DOHH2 (cell line): ENCODE measurements at regions not wholly inside any gene's neighbourhood (a gene's known extent, or its start where the extent isn't known, plus 50 kb on each side); places are given as distances from the start of the nearest gene placed in this dataset.

Source experiments
- H3F3A ChIP-seq: fragments of 200-600 bp; sonication (generic), shearing (Covaris generic); 2 replicates; pipeline ENCODE4 v1.6.0; 2016; ENCODE audit warnings: antibody characterized with exemption, mild to moderate bottlenecking; ENCODE audit not compliant: control insufficient read depth, insufficient read depth
- H3K27ac ChIP-seq: fragments of 200-600 bp; sonication (generic); 2 replicates; pipeline ENCODE4 v1.5.1; 2014; ENCODE audit warnings: low read depth, mild to moderate bottlenecking, low read length, moderate library complexity
- H3K27me3 ChIP-seq: fragments of 200-600 bp; sonication (generic); 2 replicates; pipeline ENCODE4 v1.6.1; 2014; ENCODE audit warnings: mild to moderate bottlenecking, low read length, mixed read lengths; ENCODE audit not compliant: control insufficient read depth
- H3K36me3 ChIP-seq: fragments of 200-600 bp; sonication (generic); 2 replicates; pipeline ENCODE4 v1.6.1; 2014; ENCODE audit warnings: mild to moderate bottlenecking, low read length, moderate library complexity, mixed read lengths; ENCODE audit not compliant: control insufficient read depth
- H3K4me1 ChIP-seq: fragments of 200-600 bp; sonication (generic); 2 replicates; pipeline ENCODE4 v1.6.1; 2014; ENCODE audit warnings: mild to moderate bottlenecking, low read length, mixed read lengths; ENCODE audit not compliant: control insufficient read depth
- H3K4me2 ChIP-seq: fragments of 200-600 bp; sonication (generic); 2 replicates; pipeline ENCODE4 v1.6.0; 2014; ENCODE audit warnings: mild to moderate bottlenecking, low read length, moderate library complexity
- H3K4me3 ChIP-seq: fragments of 200-600 bp; sonication (generic); 2 replicates; pipeline ENCODE4 v1.5.1; 2014; ENCODE audit warnings: mild to moderate bottlenecking, low read length, mixed read lengths
- H3K79me2 ChIP-seq: fragments of 200-600 bp; sonication (generic); 2 replicates; pipeline ENCODE4 v1.6.1; 2014; ENCODE audit warnings: mild to moderate bottlenecking, low read length, mixed read lengths; ENCODE audit not compliant: control insufficient read depth
- H3K9me2 ChIP-seq: fragments of 200-600 bp; sonication (generic); replicated peaks from 2 replicates; pipeline ENCODE4 v1.6.1; 2014; ENCODE audit warnings: mild to moderate bottlenecking, low read length, mixed read lengths; ENCODE audit not compliant: control insufficient read depth
- H3K9me3 ChIP-seq: fragments of 200-600 bp; sonication (generic); 2 replicates; pipeline ENCODE4 v1.6.1; 2014; ENCODE audit warnings: antibody characterized with exemption, low read length, mixed read lengths; ENCODE audit not compliant: control insufficient read depth, insufficient read depth
- H4K20me1 ChIP-seq: fragments of 200-600 bp; sonication (generic); 2 replicates; pipeline ENCODE4 v1.6.0; 2014; ENCODE audit warnings: low read depth, mild to moderate bottlenecking, antibody characterized with exemption, low read length, moderate library complexity; ENCODE audit not compliant: control insufficient read depth, insufficient read depth
- EZH2phosphoT487 ChIP-seq: fragments of 200-600 bp; sonication (generic); IDR thresholded peaks from 2 replicates; pipeline ENCODE4 v1.6.1; 2017; ENCODE audit warnings: borderline replicate concordance, mild to moderate bottlenecking, antibody characterized with exemption, low read length, moderate library complexity, mixed read lengths
- TF ChIP-seq, protein P1 (sequence below): fragments of 200-600 bp; sonication (generic); IDR thresholded peaks from one replicate; pipeline ENCODE4 v1.5.1; 2014; ENCODE audit warnings: antibody characterized with exemption, mild to moderate bottlenecking, low read depth, low read length; ENCODE audit not compliant: poor library complexity, severe bottlenecking

DNA sequence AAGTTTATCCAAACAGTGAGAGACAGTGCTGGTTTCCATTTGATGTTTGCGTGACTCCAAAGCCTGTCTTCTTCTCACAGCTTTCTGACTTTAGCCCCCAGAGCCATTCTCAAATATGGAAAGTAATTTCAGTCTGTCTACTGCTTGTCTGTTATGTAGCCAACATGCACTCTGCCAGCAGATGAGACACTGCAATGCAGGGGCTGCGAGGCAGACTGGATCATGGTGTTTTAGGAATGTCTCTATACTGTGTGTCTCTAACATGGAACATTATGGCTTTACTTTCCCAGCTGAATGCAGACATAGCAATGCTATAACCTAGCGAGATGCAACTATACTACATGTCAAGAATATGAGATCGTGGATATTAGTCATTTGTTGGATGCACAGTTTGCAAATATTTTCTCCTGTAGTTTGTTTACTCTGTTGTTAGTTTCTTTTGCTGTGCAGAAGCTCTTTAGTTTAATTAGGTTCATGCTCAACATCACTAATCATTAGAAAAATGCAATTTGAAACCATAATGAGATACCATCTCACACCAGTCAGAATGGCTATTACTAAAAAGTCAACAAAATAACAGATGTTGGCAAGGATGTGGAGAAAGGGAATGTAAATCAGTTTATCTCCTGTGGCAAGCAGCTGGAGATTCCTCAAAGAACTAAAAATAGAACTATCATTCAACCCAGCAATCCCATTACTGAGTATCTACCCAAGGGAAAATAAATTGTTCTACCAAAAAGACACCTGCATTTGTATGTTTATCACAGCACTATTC is 235.8 kb upstream of the TMTC1 start:
- H3K4me2 ChIP-seq = no peak overlapping the region
- no peaks in the 10 kb centered on the region for H3K27me3 ChIP-seq
- H4K20me1 ChIP-seq = no peaks in the 10 kb centered on the region
- no peak overlapping the region for H3K4me3 ChIP-seq
- no peak for TF ChIP-seq EZH2phosphoT487
- TF ChIP-seq, protein P1, sequence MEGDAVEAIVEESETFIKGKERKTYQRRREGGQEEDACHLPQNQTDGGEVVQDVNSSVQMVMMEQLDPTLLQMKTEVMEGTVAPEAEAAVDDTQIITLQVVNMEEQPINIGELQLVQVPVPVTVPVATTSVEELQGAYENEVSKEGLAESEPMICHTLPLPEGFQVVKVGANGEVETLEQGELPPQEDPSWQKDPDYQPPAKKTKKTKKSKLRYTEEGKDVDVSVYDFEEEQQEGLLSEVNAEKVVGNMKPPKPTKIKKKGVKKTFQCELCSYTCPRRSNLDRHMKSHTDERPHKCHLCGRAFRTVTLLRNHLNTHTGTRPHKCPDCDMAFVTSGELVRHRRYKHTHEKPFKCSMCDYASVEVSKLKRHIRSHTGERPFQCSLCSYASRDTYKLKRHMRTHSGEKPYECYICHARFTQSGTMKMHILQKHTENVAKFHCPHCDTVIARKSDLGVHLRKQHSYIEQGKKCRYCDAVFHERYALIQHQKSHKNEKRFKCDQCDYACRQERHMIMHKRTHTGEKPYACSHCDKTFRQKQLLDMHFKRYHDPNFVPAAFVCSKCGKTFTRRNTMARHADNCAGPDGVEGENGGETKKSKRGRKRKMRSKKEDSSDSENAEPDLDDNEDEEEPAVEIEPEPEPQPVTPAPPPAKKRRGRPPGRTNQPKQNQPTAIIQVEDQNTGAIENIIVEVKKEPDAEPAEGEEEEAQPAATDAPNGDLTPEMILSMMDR = no peak
- no peaks in the 10 kb centered on the region for H3K9me2 ChIP-seq
- no peaks in the 10 kb centered on the region for H3F3A ChIP-seq
- no peaks in the 10 kb centered on the region for H3K4me1 ChIP-seq
- H3K27ac ChIP-seq = no peak overlapping the region
- H3K36me3 ChIP-seq = no peaks in the 10 kb centered on the region
- H3K79me2 ChIP-seq = no peaks in the 10 kb centered on the region
- peaks cover under 1% of the 10 kb centered on the region; the same call in 1 of the 2 replicates for H3K9me3 ChIP-seq

DNA sequence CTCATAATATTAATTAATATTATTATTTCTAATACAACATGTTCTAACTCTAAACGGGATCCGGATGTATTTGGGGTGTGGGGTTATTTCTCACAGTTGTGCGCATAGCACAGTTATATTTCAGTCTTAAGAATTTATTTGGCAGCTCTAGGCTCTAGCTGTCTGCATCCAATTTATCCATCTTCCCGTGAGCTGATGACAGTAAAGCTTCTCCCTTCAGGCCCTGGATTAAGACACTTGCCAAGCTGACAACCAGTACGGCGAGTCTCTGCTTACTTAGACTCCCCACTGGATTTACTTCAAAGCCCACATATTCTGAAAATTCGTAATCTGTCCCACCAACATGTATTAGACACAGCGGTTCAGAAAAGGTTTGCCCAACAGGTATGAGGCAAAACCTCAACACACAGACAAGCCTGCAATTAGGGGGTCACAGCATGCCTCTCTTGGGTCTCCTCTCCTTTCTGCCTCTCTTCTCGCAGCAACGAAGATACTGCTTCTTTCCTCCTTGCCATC is 232.9 kb upstream of the TMTC1 start:
- no peaks in the 10 kb centered on the region for H3K4me1 ChIP-seq
- no peaks in the 10 kb centered on the region for H3K9me2 ChIP-seq
- no peaks in the 10 kb centered on the region for H3K27me3 ChIP-seq
- TF ChIP-seq EZH2phosphoT487 = no peak
- TF ChIP-seq, protein P1 = no peak
- H3K4me3 ChIP-seq = no peak overlapping the region
- H3K4me2 ChIP-seq = no peak overlapping the region
- H3K9me3 ChIP-seq = no peaks in the 10 kb centered on the region
- H3K36me3 ChIP-seq = no peaks in the 10 kb centered on the region
- no peaks in the 10 kb centered on the region for H3K79me2 ChIP-seq
- H3K27ac ChIP-seq = no peak overlapping the region
- no peaks in the 10 kb centered on the region for H3F3A ChIP-seq
- H4K20me1 ChIP-seq = no peaks in the 10 kb centered on the region

- H3K27me3 ChIP-seq = no peaks in the 10 kb centered on the region
- no peak overlapping the region for H3K4me3 ChIP-seq
- H3K9me2 ChIP-seq = no peaks in the 10 kb centered on the region
- no peaks in the 10 kb centered on the region for H3F3A ChIP-seq
- H3K79me2 ChIP-seq = no peaks in the 10 kb centered on the region
- no peaks in the 10 kb centered on the region for H3K36me3 ChIP-seq
- H3K4me1 ChIP-seq = no peaks in the 10 kb centered on the region
- no peaks in the 10 kb centered on the region for H3K9me3 ChIP-seq
- no peak overlapping the region for H3K4me2 ChIP-seq
- H3K27ac ChIP-seq = no peak overlapping the region
- TF ChIP-seq EZH2phosphoT487 = no peak
- TF ChIP-seq, protein P1 = no peak
- no peaks in the 10 kb centered on the region for H4K20me1 ChIP-seq
Measured at GRCh38 chr12:30015631-30016337, 232.0 kb upstream of the TMTC1 start.
